Activated naive CD4-positive, alpha-beta T cell treated with Interleukin-2 at 50 U/mL for 16 hours (primary cell): ENCODE measurements at regions not wholly inside any gene's neighbourhood (a gene's known extent, or its start where the extent isn't known, plus 50 kb on each side); places are given as distances from the start of the nearest gene placed in this dataset.
"Not testable (repeated sequence)": the region's sequence is repeated elsewhere in the genome, so short reads cannot be mapped to it uniquely, and the experiment has no call there.

Source experiments
- DNase-seq: peaks from one replicate; pipeline ENCODE4 v3.0.0-alpha.2; 2020

DNA sequence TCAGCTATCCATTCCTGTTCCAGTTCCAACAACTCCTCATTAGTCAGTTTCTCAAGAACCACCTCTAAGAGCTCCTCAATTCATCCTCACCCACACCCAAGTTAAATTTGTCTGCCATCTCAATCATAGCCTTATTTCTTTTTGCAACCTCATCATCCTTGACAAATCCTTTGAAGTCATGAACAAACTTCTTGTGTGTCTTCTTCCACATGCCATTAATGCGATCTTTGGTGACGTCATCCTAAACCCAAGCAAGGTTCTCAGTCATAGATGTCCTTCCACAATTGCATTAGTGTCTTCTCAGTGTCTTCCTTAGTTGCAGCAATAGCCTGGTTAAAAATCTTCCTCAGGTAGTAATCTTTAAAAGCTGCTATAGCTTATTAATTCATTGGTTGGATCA lies 71.2 kb upstream of the FSIP2 start:
- no peak for DNase-seq

- no peak for DNase-seq
These were observed 69.9 kb upstream of the FSIP2 start for GRCh38 chr2:185668710-185669109.

DNA sequence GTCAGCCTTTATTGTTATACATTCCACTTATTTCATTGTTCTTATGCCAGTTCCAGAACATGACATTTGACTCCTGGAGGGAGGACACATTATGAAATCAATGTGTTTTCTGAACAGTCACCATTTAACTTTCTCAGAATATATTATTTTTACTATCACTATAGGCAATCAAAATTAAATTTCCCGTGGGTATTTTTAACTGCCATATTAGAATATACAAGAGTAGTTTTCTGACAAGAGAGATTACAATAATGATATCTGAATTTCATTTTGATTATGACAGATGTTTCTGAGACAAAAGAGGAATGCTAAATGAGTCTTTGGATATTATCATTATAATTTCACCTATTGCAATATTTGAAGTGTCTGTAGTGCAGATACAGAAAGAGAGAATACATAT lies 64.4 kb upstream of the FSIP2 start:
- DNase-seq: no peak

- no peak for DNase-seq
These were observed 62.3 kb upstream of the FSIP2 start for GRCh38 chr2:185676316-185676715.

- DNase-seq: not testable (repeated sequence)
These were observed 51.6 kb upstream of the FSIP2 start for GRCh38 chr2:185687001-185687400.

DNA sequence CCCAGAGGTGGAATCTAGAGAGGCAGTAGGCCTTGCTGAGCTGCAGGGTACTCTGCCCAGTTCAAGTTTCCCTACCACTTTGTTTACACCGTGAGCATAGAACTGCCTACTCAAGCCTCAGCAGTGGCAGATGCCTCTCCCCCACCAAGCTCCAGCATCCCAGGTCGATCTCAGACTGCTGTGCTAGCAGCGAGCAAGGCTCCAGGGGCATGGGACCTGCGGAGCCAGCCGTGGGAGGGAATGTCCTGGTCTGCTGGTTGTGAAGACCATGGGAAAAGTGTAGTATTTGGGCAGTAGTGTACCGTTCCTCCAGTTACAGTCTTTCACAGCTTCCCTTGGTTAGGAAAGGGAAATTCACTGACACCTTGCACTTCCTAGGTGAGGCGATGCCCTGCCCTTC lies 50.6 kb upstream of the FSIP2 start:
- no peak for DNase-seq
